NB4 (cell line): ENCODE measurements at regions not wholly inside any gene's neighbourhood (a gene's known extent, or its start where the extent isn't known, plus 50 kb on each side); places are given as distances from the start of the nearest gene placed in this dataset.

Experiments
- CTCF ChIP-seq: IDR thresholded peaks from one replicate; pipeline ENCODE4 v1.5.1; 2012; ENCODE audit warnings: low read depth, low read length
- MAX ChIP-seq: IDR thresholded peaks from 2 replicates; pipeline ENCODE4 v1.6.1; 2011; ENCODE audit warnings: low read depth, low read length
- POLR2A ChIP-seq: IDR thresholded peaks from 2 replicates; pipeline ENCODE4 v1.6.1; 2011; ENCODE audit warnings: mild to moderate bottlenecking; ENCODE audit not compliant: insufficient read length; ENCODE audit errors: extremely low read depth

GRCh38 chr2:18194161-18194560 lies 315.7 kb downstream of the KCNS3 start:
- TF ChIP-seq POLR2A: no peak
- TF ChIP-seq CTCF: no peak
- no peak for TF ChIP-seq MAX
